Stimulated activated CD4-positive, alpha-beta T cell treated with anti-CD3 and anti-CD28 coated beads, Interleukin-12 subunit alpha, Interleukin-12 subunit beta, amount 100 ng/mL, for 24 hours (primary cell): ENCODE measurements at regions not wholly inside any gene's neighbourhood (a gene's known extent, or its start where the extent isn't known, plus 50 kb on each side); places are given as distances from the start of the nearest gene placed in this dataset.

ENCODE experiments used
- DNase-seq, 2 experiments: peaks; one replicate each; pipeline ENCODE4 v3.0.0-alpha.2; 2020; ENCODE audit warnings: low read depth in 2 of 2

DNA sequence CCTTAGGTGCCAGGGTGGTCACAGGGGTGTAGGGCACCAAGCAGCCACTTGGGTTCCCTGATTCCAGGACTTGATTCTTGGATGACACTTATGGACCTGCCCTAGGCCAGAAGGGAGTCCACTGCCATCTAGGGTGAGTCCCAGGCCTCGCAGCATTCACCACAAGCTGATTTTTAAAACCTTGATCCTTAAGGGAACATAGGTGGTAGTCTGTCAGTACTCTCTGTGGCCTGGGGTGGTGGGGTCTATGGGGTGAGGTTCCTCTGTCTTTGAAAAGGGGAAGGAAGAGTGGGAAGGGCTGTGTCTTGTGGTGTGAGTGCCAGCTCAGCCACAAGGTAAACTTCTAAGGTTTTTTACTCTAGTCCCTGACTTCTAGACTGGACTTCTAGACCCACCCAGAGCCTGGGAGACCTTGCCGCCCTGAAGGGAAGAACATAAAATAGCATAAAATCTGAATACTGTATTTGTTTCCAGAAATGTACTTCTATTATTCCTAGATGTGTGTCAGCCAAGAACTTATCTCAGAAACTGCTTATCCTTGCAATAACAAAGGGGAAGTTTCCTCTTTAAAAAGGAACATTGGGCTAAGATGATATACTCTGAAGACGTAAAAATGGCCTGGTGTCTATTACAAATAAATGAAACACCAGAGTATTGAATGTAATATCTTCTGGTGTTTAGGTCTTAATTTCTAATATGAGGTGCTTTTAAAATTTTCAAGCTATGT is 757.3 kb downstream of the LTN1 start:
- DNase-seq = no peak

- DNase-seq = no peak
These were observed 758.4 kb downstream of the LTN1 start for GRCh38 chr21:28234326-28234725.

DNA sequence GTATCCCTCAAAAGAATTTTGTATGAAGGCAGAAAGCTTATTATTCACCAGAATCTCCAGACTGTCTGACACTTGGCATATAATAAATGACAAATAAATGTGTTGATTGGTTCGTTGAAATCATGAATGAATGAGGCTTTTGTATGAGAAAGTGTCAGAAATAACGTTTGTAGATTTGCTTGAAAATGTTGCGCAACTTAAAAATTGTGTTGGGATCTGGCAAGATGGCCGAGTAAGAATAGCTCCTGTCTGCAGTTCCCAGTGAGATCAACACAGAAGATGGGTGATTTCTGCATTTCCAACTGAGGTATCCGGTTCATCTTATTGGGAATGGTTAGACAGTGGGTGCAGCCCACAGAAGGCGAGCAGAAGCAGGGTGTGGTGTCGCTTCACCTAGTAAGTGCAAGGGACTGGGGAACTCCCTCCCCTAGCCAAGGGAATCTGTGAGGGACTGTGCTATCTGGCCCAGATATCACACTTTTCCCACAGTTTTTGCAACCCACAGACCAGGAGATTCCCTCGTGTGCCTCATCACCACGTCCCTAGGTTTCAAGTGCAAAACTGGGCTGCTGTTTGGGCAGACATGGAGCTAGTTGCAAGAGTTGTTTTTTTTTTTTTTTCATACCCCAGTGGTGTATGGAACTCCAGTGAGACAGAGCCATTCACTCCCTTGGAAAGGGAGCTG is 759.0 kb downstream of the LTN1 start:
- no peak for DNase-seq

GRCh38 chr21:28230559-28230958 is 762.1 kb downstream of the LTN1 start:
- no peak for DNase-seq

DNA sequence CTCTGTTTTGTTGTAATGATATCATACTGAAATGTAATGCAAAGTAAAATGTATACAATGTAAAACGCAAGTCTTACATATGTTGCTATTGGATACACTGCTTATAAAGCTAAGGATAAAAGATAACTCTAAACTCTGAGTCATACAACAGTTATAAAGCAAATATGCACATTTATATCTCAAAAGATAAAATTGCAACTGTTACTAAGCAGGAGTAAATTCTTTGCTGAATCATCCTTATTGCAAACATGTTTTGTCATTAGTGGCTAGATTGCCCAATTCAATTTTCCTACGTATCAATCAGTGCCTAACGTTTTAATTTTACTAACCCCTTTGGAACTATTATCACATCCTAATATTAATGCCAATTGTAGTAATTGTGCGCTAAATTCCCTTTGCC is 762.9 kb downstream of the LTN1 start:
- no peak for DNase-seq

GRCh38 chr21:28228636-28228995 is 764.1 kb downstream of the LTN1 start:
- no peak for DNase-seq

GRCh38 chr21:28227881-28228635 is 764.6 kb downstream of the LTN1 start:
- DNase-seq = no peak

DNA sequence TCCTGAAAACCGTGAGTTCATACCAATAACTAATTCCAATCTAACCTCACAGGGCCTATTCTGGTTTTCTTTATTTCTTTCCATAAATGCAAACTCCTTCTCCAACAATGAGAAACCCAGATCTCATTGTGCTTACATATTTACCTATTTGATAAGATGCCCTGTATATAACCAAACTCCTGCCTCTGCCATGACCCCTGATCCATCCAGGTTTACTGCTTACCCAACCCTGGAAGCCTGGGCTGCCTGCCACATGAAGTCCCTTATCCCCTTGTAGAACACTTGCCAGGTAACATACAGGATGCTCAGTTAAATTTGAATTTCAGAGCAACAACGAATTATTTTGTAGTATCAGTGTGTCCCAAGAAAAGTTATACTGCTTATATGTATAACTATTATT is 766.1 kb downstream of the LTN1 start:
- DNase-seq = no peak

DNA sequence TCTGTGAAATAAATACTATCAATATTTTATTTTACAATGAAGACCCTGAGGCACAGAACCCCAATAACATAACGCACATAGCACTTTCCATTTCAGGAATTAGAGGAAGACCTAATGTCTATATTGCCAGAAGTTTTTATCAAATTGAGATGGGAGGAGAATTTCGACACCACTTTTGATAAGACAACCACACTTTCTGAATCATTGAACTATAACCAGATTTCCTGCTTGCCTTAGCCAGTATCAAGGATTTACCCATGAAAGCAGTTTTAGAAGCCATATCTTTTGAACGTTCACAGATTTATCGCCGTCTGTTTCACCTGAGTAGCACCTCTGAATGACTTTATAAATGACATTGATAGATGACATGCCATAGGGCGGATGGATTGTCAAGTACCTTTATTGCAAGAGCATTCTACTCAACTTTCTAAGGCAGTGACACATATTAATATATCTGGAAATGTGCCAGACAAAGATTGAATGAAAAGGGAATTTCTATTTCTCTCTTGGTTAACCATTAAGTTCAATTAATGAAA is 768.4 kb downstream of the LTN1 start:
- no peak for DNase-seq

DNA sequence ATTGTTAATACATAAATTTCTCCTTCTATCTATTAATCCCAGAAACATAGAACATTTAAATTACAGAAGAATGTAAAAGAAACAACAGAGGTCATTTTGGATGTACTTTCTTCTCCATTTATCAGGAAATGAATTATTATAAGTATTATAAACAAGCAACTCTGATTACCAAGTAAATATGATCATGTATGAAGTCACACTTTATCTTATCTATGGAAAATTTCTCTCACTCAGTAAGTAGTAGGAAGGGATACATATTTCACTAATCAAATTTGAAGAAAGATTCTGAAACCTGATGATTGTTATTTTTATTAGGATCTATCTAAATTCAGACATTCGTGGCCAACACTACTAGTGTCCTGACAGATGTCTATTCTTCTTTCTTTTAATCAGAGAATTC is 770.7 kb downstream of the LTN1 start:
- no peak for DNase-seq

DNA sequence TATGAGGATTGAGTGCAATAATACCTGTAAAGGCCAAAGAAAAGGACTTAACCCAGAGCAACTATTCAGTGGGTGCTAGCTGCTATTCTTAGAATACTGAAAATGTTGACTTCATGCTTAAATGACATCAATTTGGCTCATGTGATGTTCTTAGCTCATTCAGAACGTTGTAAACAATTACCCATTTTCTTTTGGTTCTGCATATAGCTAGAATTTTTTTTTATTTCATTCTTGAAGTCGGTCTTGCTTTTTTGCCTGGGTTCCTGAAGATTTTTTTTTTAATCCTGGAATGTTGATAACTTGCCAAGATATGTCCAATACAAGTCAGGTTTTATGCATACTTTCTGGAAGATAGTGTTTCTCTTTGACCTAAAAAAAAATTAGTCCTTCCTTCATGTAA is 772.0 kb downstream of the LTN1 start:
- no peak for DNase-seq

- DNase-seq = no peak
These were observed 775.6 kb downstream of the LTN1 start for GRCh38 chr21:28216976-28217523.

GRCh38 chr21:28215214-28215954 is 777.3 kb downstream of the LTN1 start:
- no peak for DNase-seq

DNA sequence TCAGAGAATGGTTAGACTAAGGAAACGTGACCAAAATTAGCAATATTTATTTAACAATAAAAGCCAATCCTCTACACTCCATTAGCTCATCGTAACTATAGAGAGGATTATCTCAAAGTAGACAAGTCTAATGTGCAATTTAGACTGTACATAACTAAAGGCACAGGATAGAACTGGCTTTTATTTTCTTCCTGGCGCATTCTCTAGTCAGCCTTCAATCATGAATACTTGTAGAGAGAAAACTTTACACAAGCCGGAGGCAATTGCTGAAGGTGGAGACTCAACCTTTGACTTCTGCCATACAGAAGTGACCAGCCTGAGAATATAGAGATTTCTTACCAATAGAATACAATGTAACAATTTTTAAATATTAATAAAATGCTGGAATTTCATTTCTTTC is 777.9 kb downstream of the LTN1 start:
- no peak for DNase-seq

GRCh38 chr21:28213261-28213660 is 779.4 kb downstream of the LTN1 start:
- no peak for DNase-seq

DNA sequence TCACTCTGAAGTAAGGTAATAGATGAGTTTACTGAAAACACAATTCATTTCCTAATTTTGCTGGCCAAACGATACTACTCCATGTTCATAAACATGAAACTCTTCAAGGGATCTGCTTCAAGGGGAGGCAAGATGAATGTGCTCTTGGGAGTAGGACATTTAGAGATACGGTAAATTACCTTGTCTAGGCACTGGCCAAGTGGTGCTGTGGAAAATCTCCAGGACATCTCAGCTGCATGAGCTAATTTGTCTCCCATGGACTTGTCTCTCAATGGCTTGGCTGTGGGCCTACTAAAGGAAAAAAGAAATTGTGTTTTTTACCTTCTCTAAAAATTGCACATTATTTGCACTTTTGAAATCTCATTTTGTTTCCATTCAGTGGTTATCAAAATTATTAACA is 780.6 kb downstream of the LTN1 start:
- no peak for DNase-seq

GRCh38 chr21:28207436-28208173 is 785.1 kb downstream of the LTN1 start:
- no peak for DNase-seq

- DNase-seq = no peak
These were observed 792.0 kb downstream of the LTN1 start for GRCh38 chr21:28200726-28201125.

DNA sequence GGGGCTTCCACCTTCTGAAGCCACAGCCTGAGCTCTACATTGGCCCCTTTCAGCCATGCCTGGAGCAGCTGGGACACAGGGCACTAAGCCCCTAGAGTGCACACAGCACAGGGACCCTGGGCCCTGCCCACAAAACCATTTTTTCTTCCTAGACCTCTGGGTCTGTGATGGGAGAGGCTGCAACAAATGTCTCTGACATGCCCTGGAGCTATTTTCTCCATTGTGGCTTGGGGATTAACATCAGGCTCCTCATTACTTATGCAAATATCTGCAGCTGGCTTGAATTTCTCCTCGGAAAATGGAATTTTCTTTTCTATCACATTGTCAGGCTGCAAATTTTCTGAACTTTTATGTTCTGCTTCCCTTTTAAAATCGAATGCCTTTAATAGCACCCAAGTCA is 795.7 kb downstream of the LTN1 start:
- DNase-seq = no peak

DNA sequence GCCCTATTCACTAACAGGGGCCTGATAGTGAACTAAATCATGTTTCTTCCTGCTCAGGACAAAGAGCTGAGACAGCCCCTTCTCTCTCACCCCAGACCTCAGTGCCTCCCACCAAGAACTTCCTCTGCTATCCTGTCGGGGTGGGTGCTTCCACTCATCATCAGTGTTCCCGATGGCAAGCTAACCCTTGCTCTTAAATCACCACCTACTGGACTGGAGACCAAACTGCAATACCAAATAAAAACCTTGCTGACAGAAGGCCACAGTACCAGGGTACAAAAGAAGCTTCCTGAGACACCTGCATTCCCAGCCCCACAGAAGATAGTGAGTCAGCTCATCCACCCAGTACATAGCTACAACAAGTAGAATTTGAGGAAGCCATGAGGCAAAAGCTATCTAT is 799.5 kb downstream of the LTN1 start:
- DNase-seq = no peak

DNA sequence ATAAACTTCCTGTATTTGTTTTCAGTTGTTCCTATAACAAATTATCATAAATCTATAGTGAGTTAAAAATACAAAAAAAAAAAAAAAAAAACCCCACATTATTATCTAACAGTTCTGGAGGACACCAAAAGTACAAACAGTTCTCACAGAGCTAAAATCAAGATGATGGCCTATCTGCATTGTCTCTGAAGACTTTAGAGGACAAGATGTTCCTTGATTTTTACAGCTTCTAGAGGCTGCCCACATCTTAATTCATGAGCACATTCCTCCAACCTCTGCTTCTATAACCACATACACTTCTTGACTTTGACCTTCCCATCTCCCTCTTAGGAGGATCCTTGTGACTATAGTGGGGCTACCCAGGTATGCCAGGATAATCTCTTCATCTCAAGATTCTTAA is 806.1 kb downstream of the LTN1 start:
- no peak for DNase-seq
